K562 (cell line): ENCODE measurements at regions not wholly inside any gene's neighbourhood (a gene's known extent, or its start where the extent isn't known, plus 50 kb on each side); places are given as distances from the start of the nearest gene placed in this dataset.

Experiments used
- ASH1L ChIP-seq: fragments of 450-650 bp; IDR thresholded peaks from 2 replicates; pipeline ENCODE4 v1.6.1; 2018; ENCODE audit warnings: borderline replicate concordance, mild to moderate bottlenecking, low read depth; ENCODE audit not compliant: partially characterized antibody
- CBX3 ChIP-seq, 2 experiments: IDR thresholded peaks; 1 replicate in 1 of 2; 2 replicates in 1 of 2; pipeline ENCODE4 v1.6.1; 2012; ENCODE audit warnings: inconsistent platforms in 2 of 2, low read length in 2 of 2, borderline replicate concordance in 1 of 2, control low read depth in 1 of 2
- EP400 ChIP-seq: fragments of 450-650 bp; IDR thresholded peaks from 2 replicates; pipeline ENCODE4 v1.6.1; 2017; ENCODE audit warnings: antibody characterized with exemption, mild to moderate bottlenecking, moderate library complexity
- HDAC2 ChIP-seq: fragments of 450-650 bp; IDR thresholded peaks from 2 replicates; pipeline ENCODE4 v1.6.1; 2016; ENCODE audit warnings: mild to moderate bottlenecking
- HMGXB4 ChIP-seq: sonication (generic); formaldehyde crosslinking; IDR thresholded peaks from 2 replicates; pipeline ENCODE4 v1.8.1; 2023; ENCODE audit warnings: mild to moderate bottlenecking, missing genetic modification reagents
- NRF1 ChIP-seq, 2 experiments: fragments of 450-650 bp; IDR thresholded peaks in 1 of 2; conservative IDR thresholded peaks in 1 of 2; 2 replicates each; pipeline ENCODE4 v1.6.1; 2014; ENCODE audit warnings: mild to moderate bottlenecking in 2 of 2
- RBM39 ChIP-seq: fragments of 200-400 bp; formaldehyde crosslinking; optimal IDR thresholded peaks from 2 replicates; pipeline ENCODE3; 2018; ENCODE audit warnings: low read depth, low read length
- SMARCA5 ChIP-seq: fragments of 450-650 bp; IDR thresholded peaks from 2 replicates; pipeline ENCODE4 v1.6.1; 2016
- SUPT5H ChIP-seq: fragments of 450-650 bp; IDR thresholded peaks from 2 replicates; pipeline ENCODE4 v1.6.1; 2016
- THAP7 ChIP-seq: fragments of 250-450 bp; sonication (Bioruptor Pico); IDR thresholded peaks from 2 replicates; pipeline ENCODE4 v1.5.0; 2021
- ZFP1 ChIP-seq: fragments of 450-650 bp; formaldehyde crosslinking; IDR thresholded peaks from 2 replicates; pipeline ENCODE4 v1.4.0; 2020; ENCODE audit warnings: mild to moderate bottlenecking, mixed read lengths
- ZNF143 ChIP-seq: sonication (generic); formaldehyde crosslinking; IDR thresholded peaks from 2 replicates; pipeline ENCODE4 v1.9.0; 2022; ENCODE audit warnings: mild to moderate bottlenecking, missing genetic modification reagents
- ZNF197 ChIP-seq: fragments of 200-800 bp; sonication (Bioruptor generic); IDR thresholded peaks from 2 replicates; pipeline ENCODE4 v1.6.1; 2016; ENCODE audit warnings: low read depth, missing genetic modification characterization, missing compliant biosample characterization
- TF ChIP-seq, protein P1 (sequence below): fragments of 450-650 bp; IDR thresholded peaks from 2 replicates; pipeline ENCODE4 v1.6.1; 2014; ENCODE audit warnings: low read depth, mild to moderate bottlenecking, moderate library complexity, borderline replicate concordance

- TF ChIP-seq ASH1L (no peak), ZNF143 (CRISPR knock-in tag) (no peak), CBX3 (IDR thresholded peaks at IDR 0.05; ENCODE audit: borderline replicate concordance in 1 of 2, low read length in 2 of 2) (no peak), SUPT5H (no peak), THAP7 (CRISPR knock-in tag) (no peak), RBM39 (no peak), HMGXB4 (CRISPR knock-in tag) (no peak), NRF1 (conservative IDR thresholded peaks at IDR 0.05 in 1 of 2, IDR thresholded peaks at IDR 0.05 in 1 of 2) (no peak), ZNF197 (CRISPR knock-in tag) (no peak), SMARCA5 (no peak), HDAC2 (no peak), EP400 (no peak), ZFP1 (CRISPR knock-in tag) (no peak)
- TF ChIP-seq, protein P1, sequence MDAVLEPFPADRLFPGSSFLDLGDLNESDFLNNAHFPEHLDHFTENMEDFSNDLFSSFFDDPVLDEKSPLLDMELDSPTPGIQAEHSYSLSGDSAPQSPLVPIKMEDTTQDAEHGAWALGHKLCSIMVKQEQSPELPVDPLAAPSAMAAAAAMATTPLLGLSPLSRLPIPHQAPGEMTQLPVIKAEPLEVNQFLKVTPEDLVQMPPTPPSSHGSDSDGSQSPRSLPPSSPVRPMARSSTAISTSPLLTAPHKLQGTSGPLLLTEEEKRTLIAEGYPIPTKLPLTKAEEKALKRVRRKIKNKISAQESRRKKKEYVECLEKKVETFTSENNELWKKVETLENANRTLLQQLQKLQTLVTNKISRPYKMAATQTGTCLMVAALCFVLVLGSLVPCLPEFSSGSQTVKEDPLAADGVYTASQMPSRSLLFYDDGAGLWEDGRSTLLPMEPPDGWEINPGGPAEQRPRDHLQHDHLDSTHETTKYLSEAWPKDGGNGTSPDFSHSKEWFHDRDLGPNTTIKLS = no peak
These were observed 108.5 kb downstream of the NIBAN1 start for GRCh38 chr1:184865831-184866230.
